IMR-90 (cell line): ENCODE measurements at regions not wholly inside any gene's neighbourhood (a gene's known extent, or its start where the extent isn't known, plus 50 kb on each side); places are given as distances from the start of the nearest gene placed in this dataset.

Source experiments
- ATAC-seq: fragments of 200-7000 bp; cut with Tn5 transposase; 2 replicates; pipeline ENCODE4 v1.9.1; 2020; ENCODE audit warnings: low read depth, mild to moderate bottlenecking, moderate library complexity
- BruUV-seq: library from RNA; stranded (reverse); fragments of 400-500 nt; replicated peaks from 2 replicates; lab custom pipeline; 2021; lab: Mats Ljungman, UMichigan
- CTCF ChIA-PET: fragments of 300-600 bp; formaldehyde crosslinking; extraction: SDS; loops from one replicate; lab custom pipeline; 2021; ENCODE audit warnings: antibody characterized with exemption; lab: Yijun Ruan, JAX
- POLR2A ChIA-PET: fragments of 300-600 bp; sonication (Branson Sonifier 250); formaldehyde crosslinking; loops from one replicate; lab custom pipeline; 2022; ENCODE audit warnings: antibody characterized with exemption; ENCODE audit not compliant: unreplicated experiment; lab: Charles Lee
- DNase-seq: peaks from one replicate; pipeline ENCODE4 v3.0.0; 2013
- H2AFZ ChIP-seq: replicated peaks from 2 replicates; pipeline ENCODE3; 2013; ENCODE audit warnings: low read length, mild to moderate bottlenecking; ENCODE audit not compliant: poor library complexity
- H2AK5ac ChIP-seq: 2 replicates; pipeline ENCODE4 v1.6.1; 2013; ENCODE audit warnings: low read depth, low read length, inconsistent platforms
- H2AK9ac ChIP-seq: replicated peaks from 2 replicates; pipeline ENCODE3; 2013; ENCODE audit warnings: mild to moderate bottlenecking, low read depth, low read length, moderate library complexity; ENCODE audit not compliant: poor library complexity
- H2BK120ac ChIP-seq: 2 replicates; pipeline ENCODE4 v1.6.1; 2013; ENCODE audit warnings: low read depth, low read length, inconsistent platforms
- H2BK15ac ChIP-seq: 3 replicates; pipeline ENCODE4 v1.6.1; 2013; ENCODE audit warnings: low read depth, low read length, inconsistent platforms
- H2BK20ac ChIP-seq: 2 replicates; pipeline ENCODE4 v1.6.1; 2013; ENCODE audit warnings: low read depth, mild to moderate bottlenecking, inconsistent platforms, low read length, moderate library complexity
- H2BK5ac ChIP-seq: 2 replicates; pipeline ENCODE4 v1.6.1; 2013; ENCODE audit warnings: mild to moderate bottlenecking, low read depth, low read length, inconsistent platforms; ENCODE audit not compliant: poor library complexity, severe bottlenecking
- H3K14ac ChIP-seq: replicated peaks from 2 replicates; pipeline ENCODE4 v1.6.1; 2013; ENCODE audit warnings: low read depth, low read length, inconsistent platforms
- H3K18ac ChIP-seq: 2 replicates; pipeline ENCODE4 v1.6.1; 2013; ENCODE audit warnings: low read depth, low read length, control low read depth
- H3K23ac ChIP-seq: 2 replicates; pipeline ENCODE4 v1.6.1; 2013; ENCODE audit warnings: low read depth, low read length, inconsistent platforms
- H3K27ac ChIP-seq: 2 replicates; pipeline ENCODE4 v1.5.1; 2013; ENCODE audit warnings: mild to moderate bottlenecking, control low read depth, low read length; ENCODE audit not compliant: insufficient read depth
- H3K27me3 ChIP-seq: 2 replicates; pipeline ENCODE4 v1.6.1; 2013; ENCODE audit warnings: low read length; ENCODE audit not compliant: control insufficient read depth, insufficient read depth
- H3K36me3 ChIP-seq: 2 replicates; pipeline ENCODE4 v1.6.1; 2013; ENCODE audit warnings: low read length, mixed read lengths; ENCODE audit not compliant: control insufficient read depth, insufficient read depth
- H3K4ac ChIP-seq: 2 replicates; pipeline ENCODE4 v1.6.1; 2013; ENCODE audit warnings: low read depth, low read length, inconsistent platforms
- H3K4me1 ChIP-seq: 2 replicates; pipeline ENCODE4 v1.6.1; 2013; ENCODE audit warnings: low read length, mixed read lengths; ENCODE audit not compliant: control insufficient read depth, insufficient read depth
- H3K4me2 ChIP-seq: 2 replicates; pipeline ENCODE4 v1.6.1; 2013; ENCODE audit warnings: low read depth, mild to moderate bottlenecking, control low read depth, low read length, moderate library complexity
- H3K4me3 ChIP-seq: 2 replicates; pipeline ENCODE4 v1.5.1; 2013; ENCODE audit warnings: low read depth, mild to moderate bottlenecking, control low read depth, low read length, moderate library complexity; ENCODE audit not compliant: insufficient read depth
- H3K56ac ChIP-seq: 2 replicates; pipeline ENCODE4 v1.6.1; 2013; ENCODE audit warnings: low read length, inconsistent platforms; ENCODE audit not compliant: insufficient read depth; ENCODE audit errors: extremely low read depth
- H3K79me1 ChIP-seq, 2 experiments: 2 replicates each; pipeline ENCODE4 v1.6.1; 2013; ENCODE audit warnings: low read length in 2 of 2, inconsistent platforms in 1 of 2, low read depth in 1 of 2
- H3K9ac ChIP-seq: 2 replicates; pipeline ENCODE4 v1.6.1; 2013; ENCODE audit warnings: low read depth, low read length, control low read depth
- H3K9me1 ChIP-seq: 2 replicates; pipeline ENCODE4 v1.6.1; 2013; ENCODE audit warnings: low read length, inconsistent platforms; ENCODE audit not compliant: insufficient read depth
- H3K9me3 ChIP-seq: 2 replicates; pipeline ENCODE4 v1.6.1; 2013; ENCODE audit warnings: low read length; ENCODE audit not compliant: control insufficient read depth, insufficient read depth
- H4K20me1 ChIP-seq: 2 replicates; pipeline ENCODE4 v1.6.1; 2013; ENCODE audit warnings: low read length, inconsistent platforms; ENCODE audit not compliant: insufficient read depth
- H4K5ac ChIP-seq: 2 replicates; pipeline ENCODE4 v1.6.1; 2013; ENCODE audit warnings: mild to moderate bottlenecking, low read depth, low read length, control low read depth
- H4K8ac ChIP-seq, 2 experiments: 2 replicates each; pipeline ENCODE4 v1.6.1; 2013; ENCODE audit warnings: low read depth in 2 of 2, low read length in 2 of 2, control low read depth in 1 of 2, inconsistent platforms in 1 of 2
- H4K91ac ChIP-seq: 2 replicates; pipeline ENCODE4 v1.6.1; 2013; ENCODE audit warnings: low read depth, low read length, inconsistent platforms; ENCODE audit not compliant: insufficient read depth
- BHLHE40 ChIP-seq: fragments of 150-350 bp; IDR thresholded peaks from 2 replicates; pipeline ENCODE4 v1.6.1; 2016; ENCODE audit warnings: mild to moderate bottlenecking, low read depth, low read length
- CEBPB ChIP-seq: IDR thresholded peaks from 2 replicates; pipeline ENCODE4 v1.6.1; 2012; ENCODE audit warnings: low read depth, low read length, improper control_type of control experiment
- CHD1 ChIP-seq: IDR thresholded peaks from 2 replicates; pipeline ENCODE4 v1.6.1; 2012; ENCODE audit warnings: low read depth, low read length, improper control_type of control experiment
- CTCF ChIP-seq: conservative IDR thresholded peaks from 2 replicates; pipeline ENCODE4 v1.5.1; 2012; ENCODE audit warnings: mild to moderate bottlenecking, low read depth, low read length, improper control_type of control experiment
- ELK1 ChIP-seq: fragments of 150-350 bp; IDR thresholded peaks from 2 replicates; pipeline ENCODE4 v1.6.1; 2016; ENCODE audit warnings: low read depth, mild to moderate bottlenecking, low read length, moderate library complexity, borderline replicate concordance
- FOS ChIP-seq: fragments of 150-350 bp; IDR thresholded peaks from 2 replicates; pipeline ENCODE4 v1.6.1; 2016; ENCODE audit warnings: low read depth, low read length
- MAFK ChIP-seq: IDR thresholded peaks from 2 replicates; pipeline ENCODE4 v1.6.1; 2012; ENCODE audit warnings: low read depth, low read length, improper control_type of control experiment
- MAZ ChIP-seq: IDR thresholded peaks from 2 replicates; pipeline ENCODE4 v1.6.1; 2012; ENCODE audit warnings: low read depth, mild to moderate bottlenecking, low read length, improper control_type of control experiment, moderate library complexity, borderline replicate concordance
- MXI1 ChIP-seq: IDR thresholded peaks from 2 replicates; pipeline ENCODE4 v1.6.1; 2012; ENCODE audit warnings: low read depth, mild to moderate bottlenecking, low read length, moderate library complexity, borderline replicate concordance
- POLR2A ChIP-seq: IDR thresholded peaks from 2 replicates; pipeline ENCODE4 v1.6.1; 2012; ENCODE audit warnings: mild to moderate bottlenecking, low read depth, low read length
- RAD21 ChIP-seq: IDR thresholded peaks from 2 replicates; pipeline ENCODE4 v1.6.1; 2012; ENCODE audit warnings: low read length, improper control_type of control experiment
- RCOR1 ChIP-seq: IDR thresholded peaks from 2 replicates; pipeline ENCODE4 v1.6.1; 2012; ENCODE audit warnings: mild to moderate bottlenecking, low read length, improper control_type of control experiment; ENCODE audit not compliant: insufficient replicate concordance
- RFX5 ChIP-seq: IDR thresholded peaks from 2 replicates; pipeline ENCODE4 v1.8.0; 2012; ENCODE audit warnings: low read depth, mild to moderate bottlenecking, low read length, moderate library complexity
- SMC3 ChIP-seq: fragments of 150-350 bp; IDR thresholded peaks from 2 replicates; pipeline ENCODE4 v1.6.1; 2016; ENCODE audit warnings: low read depth, mild to moderate bottlenecking, antibody characterized with exemption, low read length, moderate library complexity
- WGBS, 2 experiments: methylation state at CpG; one replicate each; pipeline versions ENCODE4 v1.1.5 to v1.1.7; 2013; ENCODE audit warnings: missing lambda C conversion rate in 2 of 2; ENCODE audit not compliant: insufficient read length in 1 of 2; ENCODE audit errors: extremely low coverage in 2 of 2; 5-methylcytosine and 5-hydroxymethylcytosine counted together
- dilution Hi-C: fragments of 300-500 bp; cut with HindIII; formaldehyde crosslinking; loops from one replicate; pipeline ENCODE4 v1.14.3; 2018; ENCODE audit warnings: low sequenced_read_pairs; ENCODE audit not compliant: unreplicated experiment
- in situ Hi-C: fragments of 300-500 bp; cut with MboI; formaldehyde crosslinking; loops from 3 replicates; pipeline ENCODE4 v1.14.3; 2019; ENCODE audit warnings: low sequenced_read_pairs, inconsistent platforms, mixed read lengths
- intact Hi-C: fragments of 100-400 bp; cut with micrococcal nuclease; formaldehyde crosslinking; loops from 2 replicates; pipeline ENCODE4 v1.10.0; 2022

- no peaks in the 10 kb centered on the region for H3K9me1 ChIP-seq
- intact Hi-C loops (no loop called here), dilution Hi-C loops (no loop called here), in situ Hi-C loops (no loop called here)
- ATAC-seq (no peak), DNase-seq (no peak)
- H3K9me3 ChIP-seq, result no peaks in the 10 kb centered on the region
- no peak overlapping the region for H2BK15ac ChIP-seq
- TF ChIP-seq BHLHE40 (no peak), ELK1 (no peak), RAD21 (no peak), CTCF (no peak), FOS (no peak), CEBPB (no peak), POLR2A (no peak), MAFK (no peak), MAZ (no peak), RCOR1 (no peak), MXI1 (no peak), SMC3 (no peak), RFX5 (no peak), CHD1 (no peak)
- H2BK120ac ChIP-seq, result no peak overlapping the region
- no peak overlapping the region for H2AK9ac ChIP-seq
- H3K4me3 ChIP-seq, result no peak overlapping the region
- WGBS, 2 experiments, result 30% methylated on average over 2 of the region's 4 CpGs; no CpG with 5 or more reads in 1 of the 2 experiments
- no peaks in the 10 kb centered on the region for H3K79me1 ChIP-seq
- H2BK20ac ChIP-seq, result no peak overlapping the region
- no peak overlapping the region for H3K4me2 ChIP-seq
- CTCF ChIA-PET, result no interaction called here
- POLR2A ChIA-PET, result no interaction called here
- no peak overlapping the region for H3K27ac ChIP-seq
- H3K56ac ChIP-seq, result no peak overlapping the region
- no peak overlapping the region for H3K4ac ChIP-seq
- H4K91ac ChIP-seq, result no peak overlapping the region
- H3K18ac ChIP-seq, result no peak overlapping the region
- no TSS peak for BruUV-seq
- H3K36me3 ChIP-seq, result no peaks in the 10 kb centered on the region
- H3K14ac ChIP-seq, result no peak overlapping the region
- H3K23ac ChIP-seq, result no peak overlapping the region
- H3K27me3 ChIP-seq, result no peaks in the 10 kb centered on the region
- no peak overlapping the region for H2AK5ac ChIP-seq
- H2BK5ac ChIP-seq, result no peak overlapping the region
- no peak overlapping the region for H3K9ac ChIP-seq
- H4K20me1 ChIP-seq, result no peaks in the 10 kb centered on the region
- no peaks in the 10 kb centered on the region for H3K4me1 ChIP-seq
- no peak overlapping the region for H4K8ac ChIP-seq
- H4K5ac ChIP-seq, result no peak overlapping the region
- no peak overlapping the region for H2AFZ ChIP-seq
Observed at GRCh38 chr9:89768051-89768450, 163.2 kb downstream of the GADD45G start.
